ENCODE measurements at regions not wholly inside any gene's neighbourhood (a gene's known extent, or its start where the extent isn't known, plus 50 kb on each side); places are given as distances from the start of the nearest gene placed in this dataset.

DNA sequence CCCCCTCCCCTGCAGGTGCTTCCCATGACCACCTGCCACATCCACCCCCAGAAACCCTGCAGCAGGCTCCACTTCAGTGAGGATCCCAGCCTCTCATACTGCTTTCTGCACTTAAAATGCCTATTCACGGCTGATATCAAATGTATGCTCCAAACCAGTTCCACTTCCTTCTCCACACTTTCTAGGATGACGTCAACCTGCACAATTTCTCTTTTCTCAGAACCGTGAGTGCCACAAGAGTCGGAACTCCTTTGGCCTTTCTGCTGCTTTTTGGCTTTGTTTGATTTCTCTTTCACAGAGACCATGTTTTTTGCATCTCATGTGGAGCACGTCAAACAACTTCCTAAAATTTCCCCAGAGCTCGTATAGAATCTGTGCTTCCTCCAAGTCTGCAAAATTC lies 378.8 kb upstream of the TNRC6C start:
- TF ChIP-seq, protein P1, sequence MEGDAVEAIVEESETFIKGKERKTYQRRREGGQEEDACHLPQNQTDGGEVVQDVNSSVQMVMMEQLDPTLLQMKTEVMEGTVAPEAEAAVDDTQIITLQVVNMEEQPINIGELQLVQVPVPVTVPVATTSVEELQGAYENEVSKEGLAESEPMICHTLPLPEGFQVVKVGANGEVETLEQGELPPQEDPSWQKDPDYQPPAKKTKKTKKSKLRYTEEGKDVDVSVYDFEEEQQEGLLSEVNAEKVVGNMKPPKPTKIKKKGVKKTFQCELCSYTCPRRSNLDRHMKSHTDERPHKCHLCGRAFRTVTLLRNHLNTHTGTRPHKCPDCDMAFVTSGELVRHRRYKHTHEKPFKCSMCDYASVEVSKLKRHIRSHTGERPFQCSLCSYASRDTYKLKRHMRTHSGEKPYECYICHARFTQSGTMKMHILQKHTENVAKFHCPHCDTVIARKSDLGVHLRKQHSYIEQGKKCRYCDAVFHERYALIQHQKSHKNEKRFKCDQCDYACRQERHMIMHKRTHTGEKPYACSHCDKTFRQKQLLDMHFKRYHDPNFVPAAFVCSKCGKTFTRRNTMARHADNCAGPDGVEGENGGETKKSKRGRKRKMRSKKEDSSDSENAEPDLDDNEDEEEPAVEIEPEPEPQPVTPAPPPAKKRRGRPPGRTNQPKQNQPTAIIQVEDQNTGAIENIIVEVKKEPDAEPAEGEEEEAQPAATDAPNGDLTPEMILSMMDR (IDR thresholded peaks at IDR 0.05; ENCODE audit: borderline replicate concordance, control extremely low read depth, extremely low read depth, insufficient read depth, missing control alignments), result no peak
- in situ Hi-C loops (cut with MboI; ENCODE audit: low sequenced_read_pairs, unreplicated experiment), result no loop called here
- no peak for DNase-seq (ENCODE audit: low spot score)

DNA sequence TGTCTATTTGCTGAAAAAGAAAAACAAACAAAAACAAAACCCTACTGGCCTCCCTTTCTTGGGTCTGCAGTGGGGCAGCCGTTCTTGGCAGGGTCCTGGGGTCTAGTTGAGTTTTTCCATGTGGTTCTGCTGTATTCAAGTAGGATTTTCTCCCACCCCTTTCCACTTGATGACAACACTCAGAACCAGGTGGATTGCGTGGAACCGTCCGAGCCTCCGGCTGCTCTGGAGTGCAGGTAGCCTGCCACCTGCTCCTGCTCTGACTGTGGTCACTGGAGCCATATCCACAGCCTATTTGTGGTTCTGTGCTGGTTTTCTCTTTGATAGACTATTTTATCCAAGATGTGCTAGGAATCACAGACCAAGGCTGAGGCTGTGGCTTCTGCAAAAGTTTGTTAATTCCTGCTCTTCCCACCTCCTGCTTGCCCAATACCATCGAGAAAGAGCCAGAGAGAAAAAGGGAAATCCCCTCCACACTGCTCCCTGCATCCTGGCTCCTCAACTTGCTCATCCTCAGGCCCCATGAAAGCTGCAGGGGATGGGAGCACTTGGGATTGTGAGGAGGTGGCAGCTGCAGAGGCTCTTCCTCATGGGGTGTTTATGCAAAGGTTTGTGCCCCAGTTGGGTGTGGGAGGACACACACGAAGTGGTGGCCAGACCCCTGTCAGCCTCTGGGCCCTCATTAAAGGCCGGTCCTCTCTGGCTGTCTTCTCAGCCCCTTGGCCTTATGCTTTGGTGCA lies 377.8 kb upstream of the TNRC6C start:
- no peak for DNase-seq (ENCODE audit: low spot score)
- in situ Hi-C loops (cut with MboI; ENCODE audit: low sequenced_read_pairs, unreplicated experiment), result no loop called here

DNA sequence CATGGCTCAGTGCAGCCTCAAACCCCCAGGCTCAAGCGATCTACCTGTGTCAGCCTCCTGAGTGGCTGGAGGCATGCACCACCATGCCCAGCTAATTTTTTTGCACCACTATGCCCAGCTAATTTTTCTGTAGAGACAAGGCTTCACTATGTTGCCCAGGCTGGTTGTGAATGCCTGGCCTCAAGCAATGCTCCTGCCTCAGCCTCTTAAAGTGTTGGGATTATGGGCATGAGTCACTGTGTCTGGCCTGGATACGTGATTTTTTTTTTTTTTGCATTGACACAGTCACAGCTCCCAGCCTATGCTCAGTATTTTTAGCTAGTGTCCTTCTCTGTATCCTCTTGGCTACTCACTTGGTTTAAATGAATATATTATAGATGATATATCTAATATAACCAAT lies 377.0 kb upstream of the TNRC6C start:
- in situ Hi-C loops (cut with MboI; ENCODE audit: low sequenced_read_pairs, unreplicated experiment), result no loop called here
- DNase-seq (ENCODE audit: low spot score), result no peak
- TF ChIP-seq, protein P1 (IDR thresholded peaks at IDR 0.05; ENCODE audit: borderline replicate concordance, control extremely low read depth, extremely low read depth, insufficient read depth, missing control alignments), result no peak

More for the DNA sequence above, 377.8 kb upstream of the TNRC6C start:
- TF ChIP-seq, protein P1 (IDR thresholded peaks at IDR 0.05; ENCODE audit: borderline replicate concordance, control extremely low read depth, extremely low read depth, insufficient read depth, missing control alignments), result no peak

DNA sequence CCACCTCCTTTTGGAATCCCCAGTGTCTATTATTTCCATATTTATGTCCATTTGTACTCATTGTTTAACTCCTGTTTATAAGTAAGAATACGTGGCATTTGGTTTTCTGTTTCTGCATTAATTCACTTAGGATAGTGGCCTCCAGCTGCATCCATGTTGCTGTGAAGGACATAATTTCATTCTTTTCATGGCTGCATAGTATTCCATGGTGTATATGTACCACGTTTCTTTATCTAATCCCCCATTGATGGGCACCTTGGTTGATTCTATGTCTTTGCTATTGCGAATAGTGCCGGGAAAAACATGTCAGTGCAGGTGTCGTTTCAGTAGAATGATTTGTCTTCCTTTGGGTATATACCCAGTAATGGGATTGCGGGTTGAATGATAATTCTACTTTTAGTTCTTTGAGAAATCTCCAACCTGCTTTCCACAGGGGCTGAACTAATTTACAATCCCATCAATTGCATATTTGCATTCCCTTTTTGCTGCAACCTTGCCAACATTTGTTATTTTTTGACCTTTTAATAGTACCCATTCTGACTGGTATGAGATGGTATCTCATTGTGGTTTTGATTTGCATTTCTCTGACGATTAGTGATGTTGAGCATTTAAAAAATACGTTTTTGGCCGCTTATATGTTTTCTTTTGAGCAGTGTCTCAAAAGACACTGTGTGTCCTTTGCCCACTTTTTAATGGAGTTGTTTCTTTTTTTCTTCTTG lies 373.2 kb upstream of the TNRC6C start:
- no peak for DNase-seq (ENCODE audit: low spot score)
- in situ Hi-C loops (cut with MboI; ENCODE audit: low sequenced_read_pairs, unreplicated experiment), result no loop called here
- TF ChIP-seq, protein P1 (IDR thresholded peaks at IDR 0.05; ENCODE audit: borderline replicate concordance, control extremely low read depth, extremely low read depth, insufficient read depth, missing control alignments), result no peak

DNA sequence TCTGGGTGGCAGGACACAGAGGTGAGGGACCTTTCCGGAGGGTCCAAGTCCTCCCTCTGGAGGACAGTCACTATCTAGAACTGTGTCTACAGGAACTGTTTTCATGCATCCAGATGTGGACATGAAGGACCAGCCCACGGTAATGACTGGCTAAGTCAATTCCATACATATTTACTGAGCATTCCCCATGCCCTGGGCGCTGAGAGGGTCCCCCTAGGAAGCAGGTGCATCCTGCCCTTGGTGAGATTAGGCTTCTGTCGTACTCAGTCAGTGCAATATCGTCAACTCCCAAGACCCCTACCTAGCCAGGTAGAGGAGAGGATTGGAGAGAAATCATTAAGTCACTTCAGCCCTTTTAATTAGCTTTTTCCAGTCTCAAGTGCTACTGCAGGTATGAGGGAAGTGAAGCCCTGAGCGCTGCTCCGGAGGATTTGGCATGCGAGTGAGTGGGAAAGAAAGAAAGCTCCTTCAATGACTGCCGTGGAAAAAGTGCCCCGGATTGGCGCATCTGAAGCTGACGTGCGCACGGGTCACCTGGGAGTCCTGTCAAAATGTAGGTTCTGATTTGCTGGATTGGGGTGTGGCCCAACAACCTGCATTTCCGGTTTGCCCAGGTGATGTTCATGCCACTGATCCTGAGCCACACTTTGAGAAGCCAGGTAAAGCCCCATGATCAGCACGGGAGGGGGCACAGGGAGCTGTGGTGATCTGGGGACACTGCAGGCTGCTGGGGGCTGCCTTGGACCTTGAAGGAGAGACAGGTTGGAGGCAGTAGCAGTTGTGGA lies 367.4 kb upstream of the TNRC6C start:
- TF ChIP-seq, protein P1 (IDR thresholded peaks at IDR 0.05; ENCODE audit: borderline replicate concordance, control extremely low read depth, extremely low read depth, insufficient read depth, missing control alignments), result no peak
- in situ Hi-C loops (cut with MboI; ENCODE audit: low sequenced_read_pairs, unreplicated experiment), result no loop called here
- DNase-seq (ENCODE audit: low spot score), result no peak

DNA sequence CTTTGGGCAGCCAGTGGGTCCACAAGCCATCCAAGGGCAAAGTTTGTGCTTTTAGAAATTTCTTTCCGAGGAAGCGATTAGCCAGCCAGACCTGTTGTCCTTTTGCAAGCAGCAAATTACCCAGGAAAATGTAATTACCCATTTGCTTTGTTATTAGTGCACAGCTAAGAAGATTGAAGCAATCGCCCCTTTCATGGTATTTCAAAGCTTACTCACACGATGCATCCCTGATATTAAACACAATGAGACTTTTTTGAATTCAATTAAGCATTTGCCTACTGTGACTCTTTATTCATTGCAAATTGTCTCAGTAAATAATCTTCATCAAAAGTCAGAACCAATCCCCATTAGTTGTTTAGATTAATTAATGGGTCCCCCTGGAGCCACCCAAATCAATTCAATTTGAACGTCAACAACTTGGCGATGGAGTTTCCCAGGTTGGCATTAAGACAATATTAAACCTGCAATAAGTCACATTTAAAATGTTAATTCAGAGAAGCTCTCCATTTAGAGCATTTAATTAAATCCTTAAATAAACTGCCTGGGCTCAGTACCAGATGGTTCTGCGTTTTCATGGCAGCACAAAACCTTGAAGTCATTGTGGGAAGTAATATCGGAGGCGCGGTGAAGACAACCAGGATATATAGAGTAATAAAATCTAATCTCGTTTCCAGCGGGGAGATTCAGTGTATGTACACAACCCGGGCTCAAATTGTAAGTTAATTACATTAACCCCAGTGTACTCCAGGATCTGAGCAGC lies 366.2 kb upstream of the TNRC6C start:
- in situ Hi-C loops (cut with MboI; ENCODE audit: low sequenced_read_pairs, unreplicated experiment), result no loop called here
- TF ChIP-seq, protein P1 (IDR thresholded peaks at IDR 0.05; ENCODE audit: borderline replicate concordance, control extremely low read depth, extremely low read depth, insufficient read depth, missing control alignments), result no peak
- DNase-seq (ENCODE audit: low spot score), result no peak
